Skin epidermis (tissue), 12 donors: ENCODE measurements at regions not wholly inside any gene's neighbourhood (a gene's known extent, or its start where the extent isn't known, plus 50 kb on each side); places are given as distances from the start of the nearest gene placed in this dataset.
"Not testable (repeated sequence)": the region's sequence is repeated elsewhere in the genome, so short reads cannot be mapped to it uniquely, and the experiment has no call there.

Experiments
- H3K27ac ChIP-seq, 21 experiments: fragments of 200-600 bp; sonication (generic) in 11 of 21; one replicate each; pipeline ENCODE4 v1.5.0; 2020; ENCODE audit warnings: mild to moderate bottlenecking in 3 of 21, inconsistent platforms in 2 of 21, moderate library complexity in 2 of 21
- H3K4me3 ChIP-seq, 7 experiments: fragments of 200-600 bp; sonication (generic) in 2 of 7; one replicate each; pipeline ENCODE4 v1.5.0; 2020; ENCODE audit warnings: inconsistent platforms in 2 of 7, mild to moderate bottlenecking in 2 of 7, moderate library complexity in 1 of 7

DNA sequence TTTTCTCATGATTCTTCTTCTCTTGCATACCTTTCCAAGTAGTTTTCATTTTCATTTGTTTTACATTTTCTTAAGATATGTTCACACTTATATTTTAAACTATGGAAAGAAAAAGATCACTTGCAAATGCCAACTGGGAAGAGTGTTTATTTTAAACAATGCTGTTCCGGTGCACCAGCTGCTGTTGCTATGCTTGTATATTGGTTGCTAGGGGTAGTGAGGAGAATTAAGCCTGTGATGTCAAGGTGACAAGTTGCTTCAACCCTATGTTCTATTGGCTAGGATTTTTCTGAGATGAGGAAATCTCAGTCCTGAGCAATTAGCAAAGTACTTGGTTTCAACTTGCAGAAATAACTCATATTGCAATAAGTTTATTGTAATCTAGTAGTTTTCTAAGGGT, 500.1 kb downstream of the MFSD1 start:
- H3K27ac ChIP-seq, result no peak overlapping the region
- H3K4me3 ChIP-seq, result no peak overlapping the region

GRCh38 chr3:159305017-159305416, 503.2 kb downstream of the MFSD1 start:
- Histone ChIP-seq H3K4me3 (no peak overlapping the region), H3K27ac (no peak overlapping the region)

DNA sequence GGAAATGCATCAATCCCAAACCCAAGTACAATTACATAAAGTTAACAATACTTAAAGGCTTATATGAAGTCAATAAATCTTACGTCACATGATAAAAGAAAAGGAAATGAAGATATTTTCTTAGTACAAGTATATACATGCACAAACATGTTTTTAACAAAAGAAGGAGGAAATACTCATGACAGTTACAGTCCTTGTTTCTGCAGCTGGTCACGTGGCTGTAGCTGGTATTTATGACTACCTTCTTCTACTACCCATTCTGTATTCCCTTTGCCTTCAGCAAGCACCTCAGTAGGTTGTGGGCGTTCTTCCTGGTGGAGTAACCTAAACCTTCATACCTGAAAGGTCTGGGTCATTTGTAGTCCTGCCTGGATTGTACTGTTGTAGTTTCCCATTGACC, 514.9 kb downstream of the MFSD1 start:
- not testable (repeated sequence) for H3K27ac ChIP-seq, H3K4me3 ChIP-seq

- Histone ChIP-seq H3K4me3 (no peak overlapping the region), H3K27ac (no peak overlapping the region)
Measured at GRCh38 chr3:159319156-159319555, 517.3 kb downstream of the MFSD1 start.

DNA sequence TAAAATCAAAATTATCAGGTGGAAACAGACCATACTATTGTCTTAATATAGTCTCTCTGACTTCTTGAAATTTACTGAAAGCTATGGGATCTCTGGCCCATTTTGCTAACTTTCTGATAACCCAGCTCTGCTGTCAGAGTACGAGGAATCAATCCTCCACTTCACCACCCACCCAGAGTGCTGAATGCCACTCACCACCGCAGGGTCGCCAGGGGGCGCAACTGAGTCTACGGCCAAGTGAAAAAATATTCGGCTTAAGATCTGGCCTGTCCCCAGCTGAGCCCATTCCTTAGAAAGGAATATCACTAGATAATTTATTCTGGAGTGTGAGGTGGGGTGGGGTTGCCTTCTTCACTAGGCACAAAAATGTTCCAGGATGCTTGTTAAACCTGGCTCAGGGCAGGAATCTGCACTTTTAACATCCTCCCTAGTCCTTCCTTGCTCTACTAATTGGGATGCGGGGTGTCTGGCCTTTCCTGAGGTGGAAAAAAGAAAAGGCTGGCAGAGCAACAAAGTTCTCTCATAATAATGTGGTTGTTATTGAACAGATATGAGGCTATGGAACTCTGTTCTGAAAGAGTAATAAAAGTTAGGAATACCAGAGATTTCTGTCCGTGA, 520.6 kb downstream of the MFSD1 start:
- Histone ChIP-seq H3K27ac (no peak overlapping the region), H3K4me3 (no peak overlapping the region)

DNA sequence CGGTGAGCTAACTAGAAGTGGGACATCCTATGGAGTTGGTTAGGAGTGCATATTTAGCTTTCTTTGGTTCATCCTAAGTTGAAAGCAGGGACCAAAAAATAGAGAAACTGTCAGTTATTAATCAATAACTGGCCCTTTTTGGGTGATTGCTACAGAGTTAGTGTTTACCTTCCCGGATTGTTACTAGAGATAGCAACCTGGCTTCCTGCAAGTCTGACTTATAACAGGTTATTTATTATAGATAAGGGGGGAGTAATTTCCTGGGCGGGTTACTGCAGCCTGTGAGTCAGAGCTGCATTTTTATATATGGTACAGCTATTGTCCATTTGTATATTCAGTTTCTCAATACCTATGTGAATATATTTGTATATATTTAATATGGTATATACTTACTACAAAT, 522.0 kb downstream of the MFSD1 start:
- H3K4me3 ChIP-seq, result no peak overlapping the region
- H3K27ac ChIP-seq, result no peak overlapping the region

DNA sequence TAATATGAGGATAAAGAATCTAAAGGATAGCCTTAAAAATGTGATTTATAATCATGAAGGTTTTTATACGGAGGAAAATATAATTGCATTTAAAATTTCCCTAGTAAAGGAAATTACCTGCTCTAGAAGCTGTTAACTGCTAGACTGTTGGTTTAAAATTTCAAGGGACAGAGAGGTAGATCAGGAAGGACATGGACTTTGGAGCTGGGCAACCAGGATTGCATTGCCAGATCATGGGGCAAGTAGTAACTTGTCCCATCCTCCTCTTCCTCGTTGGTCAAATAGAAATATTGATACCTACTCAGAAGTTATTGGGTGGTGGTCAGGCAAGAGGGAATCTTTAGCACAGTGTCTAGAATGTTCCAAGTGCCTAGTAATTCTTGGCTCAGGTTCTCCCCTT, 525.1 kb downstream of the MFSD1 start:
- H3K4me3 ChIP-seq, result no peak overlapping the region

GRCh38 chr3:159332535-159333099, 530.8 kb downstream of the MFSD1 start:
- no peak overlapping the region for H3K4me3 ChIP-seq
- no peak overlapping the region for H3K27ac ChIP-seq

More for the DNA sequence above, 525.1 kb downstream of the MFSD1 start:
- H3K27ac ChIP-seq, result no peak overlapping the region

DNA sequence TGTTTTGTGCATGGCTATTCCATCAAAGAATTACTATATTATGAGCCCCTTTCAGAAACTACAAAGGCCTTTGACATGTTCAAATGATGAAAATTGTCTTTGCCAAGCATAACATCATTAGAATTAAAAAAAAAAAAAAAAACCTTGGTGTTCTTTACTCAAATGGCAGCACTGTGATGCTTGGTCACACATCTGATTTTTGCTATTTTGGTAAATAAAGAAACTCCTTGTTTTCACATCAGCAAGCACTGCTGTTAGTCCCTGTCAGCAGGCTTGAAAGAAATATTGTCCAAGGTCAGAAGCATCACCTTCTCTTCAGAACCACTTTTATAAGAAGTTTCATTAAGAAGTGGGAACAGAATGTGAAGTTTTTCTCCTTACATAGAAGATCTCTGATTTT, 537.3 kb downstream of the MFSD1 start:
- Histone ChIP-seq H3K4me3 (no peak overlapping the region), H3K27ac (no peak overlapping the region)

DNA sequence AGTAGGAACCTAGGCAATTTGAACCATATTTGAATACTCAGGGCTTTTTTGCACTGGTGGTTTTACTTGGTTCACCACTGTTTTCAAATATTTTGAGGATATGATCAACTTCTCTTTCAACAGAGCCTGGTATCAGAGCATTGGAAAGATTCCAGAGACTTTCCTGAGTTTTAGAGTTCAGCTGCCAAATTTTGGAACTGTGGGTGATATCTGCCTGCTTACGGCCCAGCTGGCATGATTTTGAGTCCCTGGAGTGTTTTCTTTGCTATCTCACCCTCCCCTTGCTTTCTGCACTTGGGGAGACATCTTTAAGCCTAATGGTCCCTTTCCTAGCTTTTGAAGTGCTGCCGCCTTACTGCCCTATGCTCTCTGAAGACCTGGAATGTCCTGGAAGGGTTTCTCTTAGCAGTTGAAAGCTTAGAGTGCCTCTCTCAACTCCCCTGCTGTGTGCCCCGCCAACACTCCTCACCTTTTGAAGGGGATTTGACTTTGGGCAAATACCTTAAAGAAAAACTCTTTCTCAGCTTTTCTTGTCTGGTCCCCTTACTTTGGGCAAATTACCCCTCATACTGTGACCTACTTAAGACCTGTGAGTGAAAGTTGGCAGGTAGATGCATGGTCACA, 539.1 kb downstream of the MFSD1 start:
- no peak overlapping the region for H3K27ac ChIP-seq
- H3K4me3 ChIP-seq, result no peak overlapping the region

- no peak overlapping the region for H3K27ac ChIP-seq
- no peak overlapping the region for H3K4me3 ChIP-seq
Measured at GRCh38 chr3:159346271-159346903, 544.5 kb downstream of the MFSD1 start.

DNA sequence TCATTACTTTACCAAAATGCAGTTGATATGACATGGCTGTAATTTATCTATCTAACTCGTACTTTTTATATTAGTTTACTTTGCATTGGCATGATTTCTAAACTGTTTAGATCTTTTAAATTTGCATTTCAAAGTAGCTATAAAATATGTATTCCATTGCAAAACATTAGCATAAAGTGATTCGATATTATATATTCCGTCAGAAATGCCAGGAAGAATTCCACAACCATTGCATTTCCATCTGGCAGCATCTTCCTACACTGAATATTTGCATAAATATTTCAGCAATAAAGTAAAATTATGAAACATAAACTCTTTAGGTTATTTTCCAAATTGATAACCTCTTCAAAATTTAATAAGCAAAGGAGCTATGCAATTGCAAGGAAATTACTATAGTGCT, 546.6 kb downstream of the MFSD1 start:
- H3K27ac ChIP-seq, result no peak overlapping the region
- no peak overlapping the region for H3K4me3 ChIP-seq

- no peak overlapping the region for H3K27ac ChIP-seq
Measured at GRCh38 chr3:159356606-159357005, 554.8 kb downstream of the MFSD1 start.

GRCh38 chr3:159364511-159364910, 562.7 kb downstream of the MFSD1 start:
- H3K27ac ChIP-seq, result no peak overlapping the region
- H3K4me3 ChIP-seq, result no peak overlapping the region

More at GRCh38 chr3:159356606-159357005, 554.8 kb downstream of the MFSD1 start:
- H3K4me3 ChIP-seq, result no peak overlapping the region

DNA sequence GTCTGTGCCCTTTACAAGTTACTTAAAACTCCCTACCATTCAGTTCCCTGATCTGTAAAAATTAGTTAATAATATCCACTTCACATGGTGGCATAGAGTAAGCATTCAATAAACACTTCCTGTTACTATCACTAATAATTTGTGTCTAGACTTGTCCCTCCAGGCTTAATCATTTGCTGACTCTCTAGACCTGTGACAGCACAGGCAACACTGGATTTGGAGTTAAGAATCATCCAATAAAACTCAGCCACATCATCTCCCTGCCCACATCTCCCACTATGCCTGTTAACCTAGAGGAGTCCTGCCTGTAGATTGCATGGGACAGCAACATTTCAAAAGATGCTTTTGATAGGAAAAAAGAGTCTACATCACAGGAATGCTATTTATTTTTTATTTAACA, 564.6 kb downstream of the MFSD1 start:
- no peak overlapping the region for H3K27ac ChIP-seq
- H3K4me3 ChIP-seq, result no peak overlapping the region

- Histone ChIP-seq H3K4me3 (no peak overlapping the region), H3K27ac (no peak overlapping the region)
Measured at GRCh38 chr3:159371961-159372360, 570.1 kb downstream of the MFSD1 start.

DNA sequence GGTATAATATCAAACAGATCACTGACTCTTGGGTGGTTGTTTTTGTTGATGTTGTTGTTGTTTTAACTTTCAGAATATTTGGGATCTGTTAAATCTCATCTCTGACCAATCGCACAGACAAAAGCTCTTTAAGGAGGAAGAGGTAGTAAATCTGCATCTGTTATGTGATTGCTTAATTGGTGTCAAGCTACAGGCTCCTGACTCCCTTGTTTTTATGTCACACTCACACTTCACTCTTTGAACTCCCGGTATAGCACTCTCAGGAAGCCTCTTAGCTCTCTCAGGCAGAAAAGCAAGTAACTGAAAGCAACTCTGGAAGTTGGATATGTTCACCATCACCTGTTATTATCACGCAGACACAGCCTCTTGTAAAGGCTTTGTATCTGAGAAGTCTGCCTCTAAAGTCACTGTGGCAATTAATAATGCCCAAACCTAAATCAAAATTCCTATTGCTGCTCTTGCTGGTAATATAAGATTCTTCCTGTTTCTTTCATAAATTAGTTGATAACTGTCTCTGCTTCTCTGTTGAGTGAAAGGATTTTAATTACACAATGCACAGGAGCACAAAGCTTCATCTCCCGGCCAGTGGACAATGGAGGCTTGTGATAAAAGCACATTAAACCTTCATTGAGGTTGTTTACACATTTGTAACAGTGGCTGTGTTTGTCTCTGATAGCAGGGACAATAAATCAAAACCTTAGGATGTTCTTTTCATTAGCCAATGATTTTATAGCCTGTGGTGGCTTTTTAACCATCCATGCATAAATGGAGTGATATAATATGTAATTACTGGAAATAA, 576.7 kb downstream of the MFSD1 start:
- Histone ChIP-seq H3K4me3 (no peak overlapping the region), H3K27ac (no peak overlapping the region)

DNA sequence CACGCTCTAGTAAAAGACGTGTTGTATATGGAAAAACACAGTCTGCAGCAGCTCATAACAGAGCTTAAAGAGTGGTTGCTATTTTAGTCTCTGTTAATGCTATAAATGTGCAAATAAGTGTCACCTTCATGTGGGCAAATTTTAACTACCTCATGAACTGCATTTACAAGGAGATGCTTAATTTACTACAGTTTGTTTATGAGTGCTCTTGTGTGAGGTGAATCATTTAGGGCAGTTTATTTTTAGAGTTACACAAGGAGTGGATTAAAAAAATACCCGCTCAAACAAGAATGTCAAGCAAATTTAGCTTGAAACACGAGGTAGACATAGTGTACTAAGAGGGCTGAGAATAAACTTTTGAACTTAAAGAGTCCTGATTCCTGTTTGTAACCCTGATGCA, 579.0 kb downstream of the MFSD1 start:
- H3K4me3 ChIP-seq, result no peak overlapping the region

DNA sequence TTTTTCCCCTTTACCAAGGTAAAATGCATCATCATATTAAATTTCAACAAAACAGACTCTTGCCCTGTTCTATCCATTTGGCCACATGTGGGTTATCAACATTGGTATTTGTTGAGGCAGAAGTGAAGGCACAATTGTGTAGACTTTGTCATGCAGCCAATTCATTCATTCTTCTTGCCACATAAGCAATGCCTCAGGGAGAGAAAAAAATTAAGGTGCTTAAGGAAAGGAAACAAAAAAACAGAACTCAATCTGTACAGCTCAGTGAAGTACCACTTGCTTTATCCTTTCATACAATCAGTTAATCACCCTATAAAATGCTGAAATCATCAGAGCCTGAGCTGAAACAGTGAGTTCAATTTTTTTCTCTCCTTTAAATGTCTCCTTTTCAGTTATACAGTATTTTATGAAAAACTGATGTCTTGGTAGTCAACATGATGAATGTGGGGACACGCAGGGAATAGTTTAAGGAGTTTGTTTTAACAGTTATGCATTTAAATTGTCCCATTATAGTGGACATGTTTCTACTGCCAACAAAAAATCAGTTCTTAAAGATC, 588.9 kb downstream of the MFSD1 start:
- Histone ChIP-seq H3K27ac (no peak overlapping the region), H3K4me3 (no peak overlapping the region)

More for the DNA sequence above, 579.0 kb downstream of the MFSD1 start:
- no peak overlapping the region for H3K27ac ChIP-seq

DNA sequence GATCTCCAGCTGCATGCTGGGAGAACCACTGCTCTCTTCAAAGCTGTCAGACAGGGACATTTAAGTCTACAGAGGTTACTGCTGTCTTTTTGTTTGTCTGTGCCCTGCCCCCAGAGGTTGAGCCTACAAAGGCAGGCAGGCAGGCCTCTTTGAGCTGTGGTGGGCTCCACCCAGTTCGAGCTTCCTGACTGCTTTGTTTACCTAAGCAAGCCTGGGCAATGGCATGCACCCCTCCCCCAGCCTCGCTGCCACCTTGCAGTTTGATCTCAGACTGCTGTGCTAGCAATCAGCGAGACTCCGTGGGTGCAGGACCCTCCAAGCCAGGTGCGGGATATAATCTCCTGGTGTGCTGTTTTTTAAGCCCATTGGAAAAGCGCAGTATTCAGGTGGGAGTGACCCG, 591.0 kb upstream of the IL12A start:
- H3K27ac ChIP-seq, H3K4me3 ChIP-seq: not testable (repeated sequence)
